Hindlimb muscle (tissue), 1 donor: ENCODE measurements at regions not wholly inside any gene's neighbourhood (a gene's known extent, or its start where the extent isn't known, plus 50 kb on each side); places are given as distances from the start of the nearest gene placed in this dataset.

Experiments used
- DNase-seq: peaks from one replicate; pipeline ENCODE4 v3.0.0-alpha.2; 2013

- no peak for DNase-seq
Measured at GRCh38 chr2:14684516-14684915, 52.0 kb downstream of the LRATD1 start.

- DNase-seq: no peak
Measured at GRCh38 chr2:14690926-14691325, 58.4 kb downstream of the LRATD1 start.

DNA sequence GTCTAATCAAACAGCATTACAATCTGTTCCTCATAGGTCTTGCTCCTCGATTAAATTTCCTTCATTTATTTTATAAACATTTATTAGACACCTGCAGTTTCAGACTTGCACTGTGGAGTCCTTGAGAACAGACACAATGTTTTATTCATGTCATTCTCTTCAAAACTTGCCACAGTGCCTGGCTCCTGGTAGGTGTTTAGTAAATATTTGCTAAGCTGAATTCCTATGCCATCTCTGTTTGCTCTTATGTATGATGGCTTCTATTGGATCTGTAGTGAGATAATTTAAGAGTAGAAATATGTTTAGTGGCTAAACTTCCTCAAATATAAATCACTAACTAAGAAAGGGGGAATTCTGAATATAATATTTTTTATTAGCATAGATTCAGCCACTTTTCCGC, 61.4 kb downstream of the LRATD1 start:
- DNase-seq: no peak

DNA sequence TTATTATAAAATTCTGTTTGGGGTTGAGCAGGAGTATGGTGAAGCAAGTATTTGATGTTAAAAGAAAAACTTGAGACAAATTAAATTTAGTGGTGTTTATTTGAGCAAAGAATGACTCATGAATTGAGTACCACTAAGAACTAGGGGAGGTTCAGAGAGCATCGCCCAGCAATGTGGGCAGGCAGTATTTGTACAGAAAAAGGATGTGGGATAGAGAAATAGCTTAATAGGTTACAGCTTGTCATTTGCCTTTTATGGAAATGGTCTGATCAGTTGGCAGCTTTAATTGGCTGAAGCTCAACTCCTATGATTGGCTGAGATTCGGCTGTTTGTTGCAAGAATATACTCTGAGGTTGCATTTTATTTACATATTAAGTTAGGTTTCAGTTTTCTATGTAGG, 68.2 kb downstream of the LRATD1 start:
- DNase-seq: no peak

DNA sequence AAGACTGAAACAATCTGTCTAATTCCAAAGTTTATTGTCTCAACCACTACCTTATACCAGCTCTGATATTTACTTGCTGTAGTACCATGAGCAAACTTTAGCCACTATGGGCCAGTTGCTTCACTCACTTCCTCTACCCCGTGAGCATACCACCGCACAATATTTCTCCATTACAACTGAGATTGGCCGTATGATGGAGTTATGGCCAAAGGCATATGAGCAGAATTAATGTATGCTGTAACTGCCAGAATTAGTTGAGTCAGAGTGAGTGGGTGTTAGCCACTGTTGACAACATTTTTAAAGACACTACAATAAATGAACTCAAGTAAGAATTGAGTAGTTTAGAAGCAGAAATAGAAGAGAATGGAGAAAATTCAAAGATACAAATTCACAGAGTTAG, 69.7 kb downstream of the LRATD1 start:
- no peak for DNase-seq

GRCh38 chr2:14706201-14706600, 73.7 kb downstream of the LRATD1 start:
- no peak for DNase-seq

- peak; percentile 10 for DNase-seq
Measured at GRCh38 chr2:14712111-14712510, 79.6 kb downstream of the LRATD1 start.

GRCh38 chr2:14713248-14713647, 80.7 kb downstream of the LRATD1 start:
- no peak for DNase-seq

GRCh38 chr2:14715600-14715999, 83.1 kb downstream of the LRATD1 start:
- no peak for DNase-seq

DNA sequence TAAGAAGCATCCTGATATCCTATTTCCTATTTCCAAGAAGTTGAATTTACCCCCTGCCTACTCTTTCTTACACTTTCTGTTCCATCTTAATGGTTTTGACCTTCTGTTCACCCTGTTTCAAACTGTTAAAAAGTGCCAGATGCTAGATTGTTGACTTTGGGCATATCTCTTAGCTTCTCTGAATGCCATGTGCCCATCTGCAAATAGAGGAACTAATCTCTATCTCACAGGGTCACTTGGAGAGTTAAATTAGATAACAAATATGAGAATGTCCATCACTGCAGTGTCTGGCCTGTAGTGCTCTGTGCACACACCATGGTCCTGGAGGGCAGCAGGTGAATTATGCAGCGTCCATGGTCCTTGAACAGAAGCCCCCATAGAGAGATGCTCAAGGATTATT, 83.8 kb downstream of the LRATD1 start:
- DNase-seq: no peak

DNA sequence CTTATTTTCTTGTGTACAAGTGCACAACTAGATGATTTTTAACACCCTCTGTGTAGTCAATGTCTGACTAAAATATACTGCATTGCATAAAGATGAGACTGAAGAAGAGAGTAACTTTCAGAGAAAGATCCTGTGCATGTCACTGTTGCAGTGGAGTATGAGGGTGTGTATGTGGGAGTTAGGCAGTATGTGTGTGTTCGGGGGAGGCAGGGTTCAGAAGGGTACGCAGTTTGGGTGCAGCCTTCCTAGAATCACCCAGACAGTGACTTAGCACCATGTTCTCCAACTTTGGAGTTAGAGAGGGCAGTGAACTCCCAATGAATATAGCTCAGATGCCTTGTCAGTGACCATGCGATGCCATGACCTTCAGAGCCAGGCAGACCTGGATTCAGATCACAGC, 84.6 kb downstream of the LRATD1 start:
- DNase-seq: no peak

DNA sequence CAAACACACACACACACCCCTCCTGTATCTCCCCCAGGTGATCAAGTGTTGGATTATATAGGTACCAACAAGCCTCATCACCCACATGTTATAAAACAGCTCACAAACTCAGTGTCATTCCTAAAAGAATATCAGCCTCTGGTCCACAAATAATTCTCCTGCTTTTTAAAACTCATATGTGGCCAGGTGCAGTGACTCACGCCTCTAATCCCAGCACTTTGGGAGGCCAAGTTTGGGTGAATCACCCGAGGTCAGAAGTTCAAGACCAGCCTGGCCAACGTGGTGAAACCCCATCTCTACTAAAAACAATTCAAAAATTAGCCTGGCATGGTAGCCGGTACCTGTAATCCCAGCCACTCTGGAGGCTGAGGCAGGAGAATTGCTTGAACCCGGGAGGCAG, 87.8 kb downstream of the LRATD1 start:
- no peak for DNase-seq

- DNase-seq: no peak
Measured at GRCh38 chr2:14720739-14721138, 88.2 kb downstream of the LRATD1 start.

- no peak for DNase-seq
Measured at GRCh38 chr2:14722904-14723570, 90.5 kb downstream of the LRATD1 start.

DNA sequence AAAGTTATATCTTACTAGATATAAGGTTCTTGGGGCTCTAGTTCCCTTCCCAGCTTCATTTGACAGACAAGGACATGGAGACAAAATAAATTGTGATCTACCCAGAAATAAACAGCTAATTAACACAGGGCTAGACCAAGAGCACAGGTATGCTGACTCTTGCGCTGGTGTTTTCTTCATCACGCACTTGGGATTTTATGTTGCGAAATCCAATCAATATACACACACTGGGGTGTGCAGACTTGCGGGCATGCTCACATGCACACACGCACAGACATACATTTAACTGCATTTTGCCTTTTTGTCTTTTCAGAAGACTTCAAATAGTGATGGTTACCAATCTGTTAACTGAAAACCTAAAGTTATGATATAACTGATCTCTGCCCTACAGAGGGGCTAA, 91.2 kb downstream of the LRATD1 start:
- no peak for DNase-seq

DNA sequence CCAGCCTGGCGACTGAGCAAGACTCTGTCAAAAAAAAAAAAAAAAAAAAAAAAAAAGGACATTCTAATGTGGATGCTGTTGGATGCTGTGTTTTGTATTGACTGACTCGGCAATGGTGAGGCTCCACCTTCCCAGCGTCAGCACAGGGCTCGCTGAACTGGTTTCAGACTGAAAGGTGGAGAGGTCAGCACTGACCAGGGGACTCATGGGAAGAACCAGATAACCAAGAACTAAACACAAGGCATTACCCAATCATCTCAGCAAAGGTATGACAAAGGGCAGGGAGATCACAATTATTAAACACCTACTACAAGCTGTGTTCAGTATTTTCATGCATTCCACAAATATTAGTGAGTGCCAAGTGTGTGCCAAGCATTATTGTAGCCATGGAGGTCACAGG, 103.2 kb downstream of the LRATD1 start:
- DNase-seq: no peak

- DNase-seq: no peak
Measured at GRCh38 chr2:14737201-14737600, 104.7 kb downstream of the LRATD1 start.

GRCh38 chr2:14743861-14744260, 111.3 kb downstream of the LRATD1 start:
- no peak for DNase-seq

- DNase-seq: no peak
Measured at GRCh38 chr2:14745288-14746076, 113.0 kb downstream of the LRATD1 start.

GRCh38 chr2:14746133-14746532, 113.6 kb downstream of the LRATD1 start:
- DNase-seq: no peak

DNA sequence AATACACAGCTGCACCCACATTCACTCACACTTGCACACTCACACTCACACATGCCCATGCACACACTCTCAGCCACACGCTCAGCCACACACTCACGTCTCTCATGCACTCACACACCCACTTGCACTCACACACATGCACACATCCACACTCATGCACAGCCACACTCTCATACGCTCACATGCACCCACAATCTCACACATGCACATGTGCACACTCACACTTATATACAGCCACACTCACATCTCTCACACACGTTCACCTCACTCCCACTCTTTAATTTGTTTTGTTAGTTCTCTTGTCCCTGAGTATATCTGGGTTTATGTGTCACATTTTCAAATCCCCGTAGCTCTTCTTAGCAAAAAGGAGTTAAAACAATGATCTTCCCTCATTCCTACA, 114.9 kb downstream of the LRATD1 start:
- DNase-seq: no peak

- DNase-seq: no peak
Measured at GRCh38 chr2:14749884-14750283, 117.4 kb downstream of the LRATD1 start.

GRCh38 chr2:14750433-14750832, 117.9 kb downstream of the LRATD1 start:
- DNase-seq: no peak

DNA sequence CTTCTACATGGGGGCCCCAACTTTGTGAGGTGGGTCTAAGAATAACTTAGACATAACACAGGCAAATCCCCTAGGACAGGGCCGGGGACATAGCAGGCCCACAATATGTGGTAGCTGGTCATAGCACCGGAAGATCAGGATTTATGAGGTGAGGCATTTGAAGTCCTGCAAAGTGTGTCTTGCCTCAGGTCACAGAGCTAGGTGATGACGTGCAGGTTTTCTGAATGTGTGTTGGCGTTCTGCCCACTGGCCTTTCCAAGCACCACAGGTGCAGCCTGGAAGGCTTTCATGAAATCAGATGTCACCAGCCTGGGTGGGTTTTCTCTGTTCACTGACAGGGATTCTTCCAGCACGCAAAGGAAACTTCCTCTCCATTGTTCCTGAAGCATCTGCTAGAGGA, 119.1 kb downstream of the LRATD1 start:
- no peak for DNase-seq

DNA sequence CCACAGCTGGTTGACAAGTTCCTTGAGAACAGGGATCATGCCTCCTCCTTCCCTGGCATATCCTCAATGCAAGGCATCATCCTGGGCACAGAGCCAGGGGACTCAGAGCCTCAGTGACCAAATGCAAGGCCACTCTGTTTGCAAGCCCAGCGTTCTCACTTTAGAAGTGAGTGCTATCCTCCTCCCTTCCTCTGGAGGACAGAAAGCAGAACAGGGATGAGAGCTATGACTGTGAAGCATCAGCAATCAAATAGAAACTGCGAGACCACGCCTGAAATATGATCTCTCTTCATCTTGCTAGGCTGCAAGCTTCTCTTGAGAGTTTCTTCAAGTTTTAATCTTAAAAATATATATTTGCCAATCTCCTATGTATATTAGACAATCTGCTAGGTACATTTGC, 119.8 kb downstream of the LRATD1 start:
- no peak for DNase-seq
